ENCODE measurements at regions not wholly inside any gene's neighbourhood (a gene's known extent, or its start where the extent isn't known, plus 50 kb on each side); places are given as distances from the start of the nearest gene placed in this dataset.

DNA sequence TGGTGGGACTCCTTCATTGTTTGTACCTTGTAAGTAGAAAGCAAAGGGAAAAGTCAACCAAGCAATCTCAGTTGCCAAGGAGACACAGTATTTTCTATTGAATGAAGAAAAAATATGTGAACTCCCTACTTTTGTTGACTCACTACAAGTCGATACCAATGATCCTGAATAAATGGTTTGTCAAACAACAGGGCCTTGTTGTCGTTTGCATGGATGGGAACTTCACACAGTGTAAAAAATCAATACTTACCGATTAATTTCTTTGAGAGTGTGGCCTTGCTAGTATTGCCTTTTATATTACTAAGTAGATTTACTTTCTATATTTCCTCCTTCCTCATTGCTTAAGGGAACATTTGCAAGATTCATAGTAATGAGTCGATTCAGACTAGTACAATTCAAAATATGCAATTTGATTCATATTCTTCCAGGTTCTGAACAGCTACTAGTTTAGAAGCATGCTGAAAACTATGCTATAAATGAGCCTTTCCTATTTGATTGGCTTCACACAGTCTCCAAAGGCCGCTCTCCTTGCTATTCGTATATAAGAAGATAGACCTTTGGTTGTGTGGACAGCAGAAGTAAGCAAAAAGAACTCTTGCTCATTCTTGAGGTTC is 108.0 kb downstream of the ZNF330 start:
- TF ChIP-seq, protein P1, sequence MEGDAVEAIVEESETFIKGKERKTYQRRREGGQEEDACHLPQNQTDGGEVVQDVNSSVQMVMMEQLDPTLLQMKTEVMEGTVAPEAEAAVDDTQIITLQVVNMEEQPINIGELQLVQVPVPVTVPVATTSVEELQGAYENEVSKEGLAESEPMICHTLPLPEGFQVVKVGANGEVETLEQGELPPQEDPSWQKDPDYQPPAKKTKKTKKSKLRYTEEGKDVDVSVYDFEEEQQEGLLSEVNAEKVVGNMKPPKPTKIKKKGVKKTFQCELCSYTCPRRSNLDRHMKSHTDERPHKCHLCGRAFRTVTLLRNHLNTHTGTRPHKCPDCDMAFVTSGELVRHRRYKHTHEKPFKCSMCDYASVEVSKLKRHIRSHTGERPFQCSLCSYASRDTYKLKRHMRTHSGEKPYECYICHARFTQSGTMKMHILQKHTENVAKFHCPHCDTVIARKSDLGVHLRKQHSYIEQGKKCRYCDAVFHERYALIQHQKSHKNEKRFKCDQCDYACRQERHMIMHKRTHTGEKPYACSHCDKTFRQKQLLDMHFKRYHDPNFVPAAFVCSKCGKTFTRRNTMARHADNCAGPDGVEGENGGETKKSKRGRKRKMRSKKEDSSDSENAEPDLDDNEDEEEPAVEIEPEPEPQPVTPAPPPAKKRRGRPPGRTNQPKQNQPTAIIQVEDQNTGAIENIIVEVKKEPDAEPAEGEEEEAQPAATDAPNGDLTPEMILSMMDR (IDR thresholded peaks at IDR 0.05): no peak
- no peak for TF ChIP-seq POLR2A (IDR thresholded peaks at IDR 0.05)

Data from body of pancreas (tissue), 4 donors.